ENCODE measurements at regions not wholly inside any gene's neighbourhood (a gene's known extent, or its start where the extent isn't known, plus 50 kb on each side); places are given as distances from the start of the nearest gene placed in this dataset.

- H3K27me3 ChIP-seq (ENCODE audit: insufficient read depth, poor library complexity, severe bottlenecking), result no peaks in the 10 kb centered on the region
- H3K4me3 ChIP-seq (replicated peaks; ENCODE audit: insufficient read depth, low read length), result no peak overlapping the region
- no peak for TF ChIP-seq POLR2AphosphoS5 (IDR thresholded peaks at IDR 0.05; ENCODE audit: low read depth)
- no peak for TF ChIP-seq CTCF (IDR thresholded peaks at IDR 0.05; ENCODE audit: insufficient read depth, low read length)
- no peak for TF ChIP-seq GABPA (IDR thresholded peaks at IDR 0.05; ENCODE audit: low read depth)
- TF ChIP-seq SPI1 (IDR thresholded peaks at IDR 0.05; ENCODE audit: borderline replicate concordance, low read depth), result no peak
- no peak for TF ChIP-seq REST (IDR thresholded peaks at IDR 0.05; ENCODE audit: insufficient replicate concordance, low read depth)
- DNase-seq (ENCODE audit: low read depth in 1 of 2, low spot score in 1 of 2), result no peak
- no peak overlapping the region for H3K27ac ChIP-seq (replicated peaks)
Observed at GRCh38 chr22:49255741-49256318, 571.8 kb downstream of the BRD1 start.

- no peak overlapping the region for H3K27ac ChIP-seq (replicated peaks)
- no peak overlapping the region for H3K4me3 ChIP-seq (replicated peaks; ENCODE audit: insufficient read depth, low read length)
- H3K27me3 ChIP-seq (ENCODE audit: insufficient read depth, poor library complexity, severe bottlenecking), result no peaks in the 10 kb centered on the region
- no peak for DNase-seq (ENCODE audit: low read depth in 1 of 2, low spot score in 1 of 2)
- no peak for TF ChIP-seq REST (IDR thresholded peaks at IDR 0.05; ENCODE audit: insufficient replicate concordance, low read depth)
- TF ChIP-seq SPI1 (IDR thresholded peaks at IDR 0.05; ENCODE audit: borderline replicate concordance, low read depth), result no peak
- no peak for TF ChIP-seq GABPA (IDR thresholded peaks at IDR 0.05; ENCODE audit: low read depth)
- TF ChIP-seq POLR2AphosphoS5 (IDR thresholded peaks at IDR 0.05; ENCODE audit: low read depth), result no peak
- TF ChIP-seq CTCF (IDR thresholded peaks at IDR 0.05; ENCODE audit: insufficient read depth, low read length), result no peak
Observed at GRCh38 chr22:49255154-49255553, 572.5 kb downstream of the BRD1 start.

- no peak for TF ChIP-seq GABPA (IDR thresholded peaks at IDR 0.05; ENCODE audit: low read depth)
- no peak for TF ChIP-seq CTCF (IDR thresholded peaks at IDR 0.05; ENCODE audit: insufficient read depth, low read length)
- no peak for TF ChIP-seq SPI1 (IDR thresholded peaks at IDR 0.05; ENCODE audit: borderline replicate concordance, low read depth)
- Histone ChIP-seq H3K4me3 (replicated peaks; ENCODE audit: insufficient read depth, low read length) (no peak overlapping the region), H3K27me3 (ENCODE audit: insufficient read depth, poor library complexity, severe bottlenecking) (no peaks in the 10 kb centered on the region), H3K27ac (replicated peaks) (no peak overlapping the region)
- no peak for DNase-seq (ENCODE audit: low read depth in 1 of 2, low spot score in 1 of 2)
Observed at GRCh38 chr22:49253656-49254055, 574.0 kb downstream of the BRD1 start.

GRCh38 chr22:49251371-49251770, 576.3 kb downstream of the BRD1 start:
- H3K27me3 ChIP-seq (ENCODE audit: insufficient read depth, poor library complexity, severe bottlenecking), result no peaks in the 10 kb centered on the region
- no peak overlapping the region for H3K4me3 ChIP-seq (replicated peaks; ENCODE audit: insufficient read depth, low read length)
- no peak for DNase-seq (ENCODE audit: low read depth in 1 of 2, low spot score in 1 of 2)
- no peak overlapping the region for H3K27ac ChIP-seq (replicated peaks)
- TF ChIP-seq GABPA (IDR thresholded peaks at IDR 0.05; ENCODE audit: low read depth) (no peak), POLR2AphosphoS5 (IDR thresholded peaks at IDR 0.05; ENCODE audit: low read depth) (no peak), CTCF (IDR thresholded peaks at IDR 0.05; ENCODE audit: insufficient read depth, low read length) (no peak), REST (IDR thresholded peaks at IDR 0.05; ENCODE audit: insufficient replicate concordance, low read depth) (no peak), SPI1 (IDR thresholded peaks at IDR 0.05; ENCODE audit: borderline replicate concordance, low read depth) (no peak)

Measured in HL-60 (cell line).